PC-3 (cell line): ENCODE measurements at regions not wholly inside any gene's neighbourhood (a gene's known extent, or its start where the extent isn't known, plus 50 kb on each side); places are given as distances from the start of the nearest gene placed in this dataset.

Experiments used
- ATAC-seq: fragments of 200-7000 bp; cut with Tn5 transposase; 2 replicates; pipeline ENCODE4 v1.9.1; 2020; ENCODE audit warnings: mild to moderate bottlenecking, moderate library complexity
- BruUV-seq: library from RNA; stranded (reverse); fragments of 400-500 nt; replicated peaks from 2 replicates; lab custom pipeline; 2021; lab: Mats Ljungman, UMichigan
- CTCF ChIA-PET: fragments of 300-600 bp; sonication (Branson Sonifier 250); formaldehyde crosslinking; loops from one replicate; lab custom pipeline; 2022; ENCODE audit warnings: antibody characterized with exemption; lab: Charles Lee
- POLR2A ChIA-PET: fragments of 300-600 bp; sonication (Branson Sonifier 250); formaldehyde crosslinking; loops from one replicate; lab custom pipeline; 2022; ENCODE audit warnings: antibody characterized with exemption; ENCODE audit not compliant: unreplicated experiment; lab: Charles Lee
- DNase-seq: peaks from one replicate; pipeline ENCODE4 v3.0.0-alpha.2; 2015
- H2AFZ ChIP-seq: fragments of 300-600 bp; sonication (generic); 2 replicates; pipeline ENCODE4 v1.6.0; 2016; ENCODE audit warnings: antibody characterized with exemption, low read length
- H3F3A ChIP-seq: fragments of 300-600 bp; sonication (generic); one replicate; pipeline ENCODE4 v1.6.0; 2017; ENCODE audit warnings: antibody characterized with exemption, low read length, control low read depth, mild to moderate bottlenecking; ENCODE audit not compliant: unreplicated experiment
- H3K27ac ChIP-seq: fragments of 300-600 bp; sonication (generic); 2 replicates; pipeline ENCODE4 v1.5.1; 2016; ENCODE audit warnings: mild to moderate bottlenecking, low read length
- H3K27me3 ChIP-seq: fragments of 300-600 bp; sonication (generic); 2 replicates; pipeline ENCODE4 v1.6.1; 2016; ENCODE audit warnings: low read length, mixed read lengths
- H3K36me3 ChIP-seq: fragments of 300-600 bp; sonication (generic); 2 replicates; pipeline ENCODE4 v1.6.1; 2016; ENCODE audit warnings: low read depth, mixed run types, low read length, mixed read lengths
- H3K4me1 ChIP-seq: fragments of 300-600 bp; sonication (generic); 2 replicates; pipeline ENCODE4 v1.5.1; 2016; ENCODE audit warnings: low read length; ENCODE audit not compliant: insufficient read depth
- H3K4me2 ChIP-seq: fragments of 300-600 bp; sonication (generic); 2 replicates; pipeline ENCODE4 v1.6.0; 2016; ENCODE audit warnings: low read length
- H3K4me3 ChIP-seq: fragments of 300-600 bp; sonication (generic); 2 replicates; pipeline ENCODE4 v1.5.1; 2016; ENCODE audit warnings: mild to moderate bottlenecking, low read length, mixed read lengths
- H3K79me2 ChIP-seq: fragments of 300-600 bp; sonication (generic); 2 replicates; pipeline ENCODE4 v1.6.1; 2017; ENCODE audit warnings: low read length, mixed read lengths
- H3K9ac ChIP-seq: fragments of 300-600 bp; sonication (generic); 2 replicates; pipeline ENCODE4 v1.6.0; 2016; ENCODE audit warnings: mild to moderate bottlenecking, low read length
- H3K9me2 ChIP-seq: fragments of 300-600 bp; sonication (generic); replicated peaks from 2 replicates; pipeline ENCODE4 v1.6.1; 2016; ENCODE audit warnings: mixed run types, low read length, mixed read lengths
- H3K9me3 ChIP-seq: fragments of 300-600 bp; sonication (generic); 2 replicates; pipeline ENCODE4 v1.6.1; 2016; ENCODE audit warnings: low read length, mixed read lengths
- H4K20me1 ChIP-seq: fragments of 300-600 bp; sonication (generic); 2 replicates; pipeline ENCODE4 v1.6.1; 2016; ENCODE audit warnings: low read length, mixed read lengths
- EZH2 ChIP-seq: fragments of 300-600 bp; sonication (generic); IDR thresholded peaks from one replicate; pipeline ENCODE4 v1.6.1; 2017; ENCODE audit warnings: antibody characterized with exemption, mild to moderate bottlenecking, low read length; ENCODE audit not compliant: unreplicated experiment
- EZH2phosphoT487 ChIP-seq: fragments of 300-600 bp; sonication (generic); IDR thresholded peaks from 2 replicates; pipeline ENCODE4 v1.6.1; 2018; ENCODE audit warnings: mild to moderate bottlenecking, antibody characterized with exemption, low read length, borderline replicate concordance
- intact Hi-C: fragments of 100-400 bp; cut with micrococcal nuclease; formaldehyde crosslinking; loops from 2 replicates; pipeline ENCODE4 v1.9.0; 2023
- TF ChIP-seq, protein P1 (sequence below): fragments of 300-600 bp; sonication (generic); conservative IDR thresholded peaks from 2 replicates; pipeline ENCODE4 v1.5.1; 2017; ENCODE audit warnings: antibody characterized with exemption, low read depth, mild to moderate bottlenecking, low read length

DNA sequence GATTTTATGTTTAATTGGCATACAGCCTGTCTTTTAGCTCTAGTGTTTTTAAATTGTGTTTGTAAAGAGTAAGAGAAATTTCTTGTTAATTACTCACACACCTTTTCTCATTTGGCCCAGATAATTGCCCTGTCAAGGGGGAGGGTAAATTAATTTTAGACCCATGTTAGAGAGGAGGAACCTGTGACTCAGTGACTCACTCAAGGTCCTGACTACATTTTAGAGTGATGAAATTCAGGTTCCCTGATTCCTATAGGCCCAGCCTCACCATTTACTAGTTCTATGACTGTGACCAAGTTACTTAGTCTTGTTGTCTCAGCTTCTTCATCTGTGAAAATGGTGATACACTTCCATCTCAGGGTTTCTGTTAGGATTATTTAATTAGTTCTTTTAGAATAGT, 125.2 kb upstream of the DPH6 start:
- no peaks in the 10 kb centered on the region for H3K79me2 ChIP-seq
- POLR2A ChIA-PET = no interaction called here
- intact Hi-C loops = no loop called here
- H3K4me2 ChIP-seq = no peak overlapping the region
- no TSS peak for BruUV-seq
- H3K9ac ChIP-seq = no peak overlapping the region
- H3K27me3 ChIP-seq = no peaks in the 10 kb centered on the region
- peaks cover 5% of the 10 kb centered on the region; the same call in 1 of the 2 replicates for H3K4me1 ChIP-seq
- H4K20me1 ChIP-seq = no peaks in the 10 kb centered on the region
- H3K27ac ChIP-seq = no peak overlapping the region
- DNase-seq (no peak), ATAC-seq (no peak)
- no peaks in the 10 kb centered on the region for H3K9me3 ChIP-seq
- H3F3A ChIP-seq = no peaks in the 10 kb centered on the region
- H3K36me3 ChIP-seq = no peaks in the 10 kb centered on the region
- H3K4me3 ChIP-seq = no peak overlapping the region
- TF ChIP-seq EZH2phosphoT487 (no peak), EZH2 (no peak)
- TF ChIP-seq, protein P1, sequence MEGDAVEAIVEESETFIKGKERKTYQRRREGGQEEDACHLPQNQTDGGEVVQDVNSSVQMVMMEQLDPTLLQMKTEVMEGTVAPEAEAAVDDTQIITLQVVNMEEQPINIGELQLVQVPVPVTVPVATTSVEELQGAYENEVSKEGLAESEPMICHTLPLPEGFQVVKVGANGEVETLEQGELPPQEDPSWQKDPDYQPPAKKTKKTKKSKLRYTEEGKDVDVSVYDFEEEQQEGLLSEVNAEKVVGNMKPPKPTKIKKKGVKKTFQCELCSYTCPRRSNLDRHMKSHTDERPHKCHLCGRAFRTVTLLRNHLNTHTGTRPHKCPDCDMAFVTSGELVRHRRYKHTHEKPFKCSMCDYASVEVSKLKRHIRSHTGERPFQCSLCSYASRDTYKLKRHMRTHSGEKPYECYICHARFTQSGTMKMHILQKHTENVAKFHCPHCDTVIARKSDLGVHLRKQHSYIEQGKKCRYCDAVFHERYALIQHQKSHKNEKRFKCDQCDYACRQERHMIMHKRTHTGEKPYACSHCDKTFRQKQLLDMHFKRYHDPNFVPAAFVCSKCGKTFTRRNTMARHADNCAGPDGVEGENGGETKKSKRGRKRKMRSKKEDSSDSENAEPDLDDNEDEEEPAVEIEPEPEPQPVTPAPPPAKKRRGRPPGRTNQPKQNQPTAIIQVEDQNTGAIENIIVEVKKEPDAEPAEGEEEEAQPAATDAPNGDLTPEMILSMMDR = no peak
- H2AFZ ChIP-seq = no peak overlapping the region
- CTCF ChIA-PET = no interaction called here
- 0 out of 2 replicates have a peak, but pooled peaks cover 2% of the 10 kb centered on the region for H3K9me2 ChIP-seq

DNA sequence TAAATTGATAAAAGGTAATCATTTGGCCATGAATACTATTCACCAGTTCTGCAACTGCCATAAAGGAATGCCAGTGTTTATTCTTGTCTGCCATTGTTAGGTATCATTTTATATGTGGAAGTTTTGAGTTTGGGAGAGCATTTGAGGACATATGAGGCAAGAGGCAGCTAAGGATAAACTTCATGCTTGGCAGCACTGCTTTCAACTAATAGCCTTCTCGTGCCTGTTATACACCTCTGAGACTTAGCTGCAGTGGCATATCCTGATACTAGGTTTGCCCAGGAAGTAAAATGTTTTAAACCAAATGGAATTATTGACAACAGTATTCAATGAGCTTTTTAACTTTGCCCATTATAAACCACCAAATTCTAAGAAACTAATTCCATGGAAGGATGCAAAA, 126.0 kb upstream of the DPH6 start:
- ChIA-PET POLR2A (interaction anchor here (0.7 kb wide), 1 partner anchor 204 kb away, joined by 3 read pairs; no protein-coding TSS in a partner anchor), CTCF (no interaction called here)
- H3K9me3 ChIP-seq = no peaks in the 10 kb centered on the region
- no peak overlapping the region for H3K9ac ChIP-seq
- H3K9me2 ChIP-seq = no peaks in the 10 kb centered on the region
- no TSS peak for BruUV-seq
- H3K36me3 ChIP-seq = no peaks in the 10 kb centered on the region
- no peaks in the 10 kb centered on the region for H4K20me1 ChIP-seq
- H3K27ac ChIP-seq = no peak overlapping the region
- no peak overlapping the region for H2AFZ ChIP-seq
- intact Hi-C loops = no loop called here
- no peaks in the 10 kb centered on the region for H3K79me2 ChIP-seq
- DNase-seq = no peak
- no peaks in the 10 kb centered on the region for H3K27me3 ChIP-seq
- H3K4me2 ChIP-seq = no peak overlapping the region
- no peaks in the 10 kb centered on the region for H3F3A ChIP-seq
- H3K4me3 ChIP-seq = no peak overlapping the region
- TF ChIP-seq EZH2phosphoT487 (no peak), EZH2 (no peak)
- TF ChIP-seq, protein P1 = no peak
- H3K4me1 ChIP-seq = peaks cover 5% of the 10 kb centered on the region; the same call in 1 of the 2 replicates
- no peak for ATAC-seq

GRCh38 chr15:35673093-35673684, 127.2 kb upstream of the DPH6 start:
- H3K79me2 ChIP-seq = no peaks in the 10 kb centered on the region
- no TSS peak for BruUV-seq
- TF ChIP-seq, protein P1 = no peak
- TF ChIP-seq EZH2 = no peak
- TF ChIP-seq EZH2phosphoT487 = no peak
- no peak overlapping the region for H3K4me3 ChIP-seq
- H3K9me3 ChIP-seq = no peaks in the 10 kb centered on the region
- DNase-seq (no peak), ATAC-seq (no peak)
- H3K9ac ChIP-seq = no peak overlapping the region
- H3K27me3 ChIP-seq = no peaks in the 10 kb centered on the region
- intact Hi-C loops = no loop called here
- no peak overlapping the region for H2AFZ ChIP-seq
- CTCF ChIA-PET = no interaction called here
- H3K4me1 ChIP-seq = peaks cover 5% of the 10 kb centered on the region; the same call in 1 of the 2 replicates
- POLR2A ChIA-PET = no interaction called here
- no peaks in the 10 kb centered on the region for H3K36me3 ChIP-seq
- no peaks in the 10 kb centered on the region for H4K20me1 ChIP-seq
- H3F3A ChIP-seq = no peaks in the 10 kb centered on the region
- no peak overlapping the region for H3K27ac ChIP-seq
- H3K4me2 ChIP-seq = no peak overlapping the region
- H3K9me2 ChIP-seq = no peaks in the 10 kb centered on the region
